HG03439 (cell line): ENCODE measurements at regions not wholly inside any gene's neighbourhood (a gene's known extent, or its start where the extent isn't known, plus 50 kb on each side); places are given as distances from the start of the nearest gene placed in this dataset.
"Not testable (repeated sequence)": the region's sequence is repeated elsewhere in the genome, so short reads cannot be mapped to it uniquely, and the experiment has no call there.

Experiments used
- ATAC-seq: cut with Tn5 transposase; IDR thresholded peaks from one replicate; pipeline ENCODE4 v1.9.1; 2021; ENCODE audit warnings: mild to moderate bottlenecking, moderate library complexity; ENCODE audit not compliant: unreplicated experiment

GRCh38 chr1:218494449-218494852 is 149.3 kb downstream of the TGFB2 start:
- no peak for ATAC-seq

- ATAC-seq = no peak
Observed at GRCh38 chr1:218495931-218496330, 150.8 kb downstream of the TGFB2 start.

GRCh38 chr1:218496561-218496960 is 151.4 kb downstream of the TGFB2 start:
- ATAC-seq = no peak

GRCh38 chr1:218498056-218498938 is 153.2 kb downstream of the TGFB2 start:
- no peak for ATAC-seq

- no peak for ATAC-seq
Observed at GRCh38 chr1:218499011-218499691, 154.0 kb downstream of the TGFB2 start.

GRCh38 chr1:218499911-218500310 is 154.8 kb downstream of the TGFB2 start:
- no peak for ATAC-seq

GRCh38 chr1:218501161-218501560 is 156.0 kb downstream of the TGFB2 start:
- no peak for ATAC-seq

GRCh38 chr1:218502383-218502782 is 157.2 kb downstream of the TGFB2 start:
- no peak for ATAC-seq

GRCh38 chr1:218503102-218503501 is 158.0 kb downstream of the TGFB2 start:
- ATAC-seq = no peak

DNA sequence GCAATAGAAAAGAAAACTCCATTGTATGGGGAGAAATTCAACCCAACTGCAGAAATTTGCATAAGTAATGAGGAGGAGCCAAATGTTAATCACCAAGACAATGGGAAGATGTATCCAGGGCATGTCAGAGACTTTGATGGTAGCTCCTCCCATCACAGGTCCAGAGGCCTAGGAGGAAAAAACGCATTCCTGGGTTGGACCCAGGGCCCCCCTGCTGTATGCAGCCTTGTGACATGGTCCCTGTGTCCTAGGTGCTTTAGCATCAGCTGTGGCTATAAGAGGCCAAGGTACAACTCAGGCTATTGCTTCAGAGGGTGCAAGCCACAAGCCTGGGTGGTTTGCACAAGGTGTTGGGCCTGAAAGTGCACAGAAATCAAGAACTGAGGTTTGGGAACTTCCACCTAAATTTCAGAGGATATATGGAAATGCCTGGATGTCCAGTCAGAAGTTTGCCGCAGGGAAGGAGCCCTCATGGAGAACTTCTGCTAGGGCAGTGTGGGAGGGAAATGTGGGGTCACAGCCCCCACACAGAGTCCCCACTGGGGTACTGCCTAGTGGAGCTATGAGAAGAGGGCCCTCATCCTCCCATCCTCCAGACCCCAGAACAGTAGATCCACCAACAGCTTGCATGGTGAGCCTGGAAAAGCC is 162.3 kb downstream of the TGFB2 start:
- no peak for ATAC-seq

GRCh38 chr1:218510153-218510772 is 165.1 kb downstream of the TGFB2 start:
- ATAC-seq = peak; percentile 74

DNA sequence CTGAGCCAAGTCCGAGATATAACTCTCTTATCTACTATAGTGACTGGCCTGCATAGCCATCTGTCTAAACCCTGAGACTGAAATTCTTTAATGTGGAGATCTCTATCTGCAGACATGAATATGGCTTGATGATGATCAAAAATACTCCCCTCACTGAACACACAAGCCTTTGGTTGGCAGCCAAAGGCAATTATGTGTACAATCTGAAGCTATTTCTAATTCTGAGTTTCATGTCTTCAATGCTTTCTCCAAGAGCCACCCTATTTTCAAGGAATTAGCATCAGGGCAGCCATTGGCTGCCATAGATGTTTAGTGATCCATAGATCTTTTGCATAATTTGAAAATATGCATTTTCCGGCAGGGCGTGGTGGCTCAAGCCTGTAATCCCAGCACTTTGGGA is 168.2 kb downstream of the TGFB2 start:
- ATAC-seq = no peak

DNA sequence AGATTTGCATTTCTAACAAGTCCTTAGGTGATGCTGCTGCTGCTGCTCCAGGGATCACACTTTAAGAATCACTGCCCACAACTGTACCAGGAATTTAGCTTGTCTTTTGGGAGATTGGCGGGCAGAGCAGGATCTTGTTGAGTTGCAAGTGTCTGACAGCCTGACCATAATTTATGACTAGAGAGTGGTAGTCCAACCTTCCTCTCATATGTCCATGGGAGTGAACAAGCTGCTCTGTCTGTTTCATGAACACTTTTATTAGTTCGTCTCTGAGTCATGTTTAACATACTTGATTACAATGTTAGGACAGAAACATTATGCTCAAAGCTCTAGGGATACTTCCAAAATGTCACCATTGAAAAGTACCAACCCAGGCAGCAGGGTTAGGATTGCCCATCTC is 169.6 kb downstream of the TGFB2 start:
- no peak for ATAC-seq

- no peak for ATAC-seq
Observed at GRCh38 chr1:218516526-218516925, 171.4 kb downstream of the TGFB2 start.

- ATAC-seq = no peak
Observed at GRCh38 chr1:218517459-218517858, 172.3 kb downstream of the TGFB2 start.

DNA sequence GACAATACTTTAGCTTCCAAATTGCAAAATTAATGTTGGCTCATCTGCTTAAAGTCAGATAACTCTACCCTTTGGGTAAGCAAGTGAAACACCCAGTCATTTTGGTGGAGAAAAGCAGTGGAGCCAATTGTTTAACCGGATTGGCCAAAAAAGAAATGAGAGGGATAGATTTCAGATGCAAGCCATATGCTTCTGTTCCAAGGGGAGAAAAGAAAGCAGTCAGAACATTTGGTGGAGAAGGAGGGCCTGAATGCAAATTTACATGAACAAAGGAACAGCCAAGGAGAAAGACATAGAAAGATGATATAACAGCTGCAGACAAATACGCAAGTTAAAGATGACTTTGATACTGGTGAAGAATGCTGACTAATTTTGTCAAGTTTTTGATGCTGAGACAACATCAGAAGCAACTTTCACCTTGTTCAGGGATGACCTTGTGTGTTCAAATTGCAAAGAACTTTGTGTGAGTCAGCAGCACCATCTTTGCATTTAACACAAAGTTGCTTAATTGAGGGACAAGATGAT is 173.1 kb downstream of the TGFB2 start:
- no peak for ATAC-seq

GRCh38 chr1:218520646-218521045 is 175.5 kb downstream of the TGFB2 start:
- not testable (repeated sequence) for ATAC-seq

DNA sequence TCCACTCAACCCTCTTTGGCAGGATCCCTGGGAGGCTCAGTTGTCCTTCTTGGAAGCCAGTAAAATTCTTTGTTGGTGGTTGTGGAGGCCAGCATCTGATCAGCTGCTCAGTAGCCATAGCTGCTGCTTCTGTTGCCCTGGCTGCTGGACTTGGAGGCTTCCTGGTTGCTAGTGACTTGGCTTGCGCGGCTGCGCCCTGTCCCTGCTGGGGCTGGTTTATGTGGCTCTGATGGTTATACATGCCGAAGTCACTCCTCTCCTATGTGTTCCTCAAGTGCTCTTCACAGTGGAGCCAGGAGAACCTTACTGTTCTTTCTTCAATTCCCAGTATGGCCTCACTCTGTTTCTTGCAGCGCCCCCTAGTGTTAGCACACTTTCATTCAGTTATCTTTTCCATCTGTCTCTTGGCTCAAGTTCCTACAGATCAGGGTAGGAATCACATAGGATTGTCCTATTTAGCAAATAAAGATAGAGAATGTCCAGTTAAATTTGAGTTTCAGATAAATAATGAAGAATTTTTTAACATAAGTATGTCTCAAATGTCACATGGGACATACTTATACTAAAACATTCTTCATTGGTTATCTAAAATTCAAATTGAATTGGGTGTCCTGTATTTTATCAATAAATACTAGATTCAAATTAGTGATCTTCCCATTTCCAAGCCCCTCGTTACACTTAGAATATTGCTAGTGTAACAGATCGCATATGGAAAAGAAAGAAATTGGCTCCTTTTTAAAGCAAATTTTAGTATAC is 176.5 kb downstream of the TGFB2 start:
- ATAC-seq = no peak

- no peak for ATAC-seq
Observed at GRCh38 chr1:218524526-218524925, 179.4 kb downstream of the TGFB2 start.

DNA sequence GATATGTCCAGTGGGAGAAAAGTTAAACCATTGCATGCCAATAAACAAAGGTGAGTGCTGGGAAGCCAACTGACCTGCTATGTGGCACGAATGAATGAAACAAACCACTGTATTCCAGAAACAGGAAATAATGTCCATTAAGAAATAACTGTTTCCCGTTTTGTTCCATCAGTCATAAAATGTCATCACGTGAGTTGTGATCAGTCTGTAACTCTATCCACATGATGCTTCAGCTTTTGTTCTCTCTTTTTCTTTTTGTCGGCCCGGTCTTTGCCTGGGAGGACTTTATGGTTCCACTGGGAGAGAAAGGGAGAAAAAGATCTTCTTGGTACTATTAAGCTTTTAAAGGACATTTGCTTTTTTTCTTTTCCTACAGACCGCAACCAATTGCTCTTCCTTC is 179.9 kb downstream of the TGFB2 start:
- ATAC-seq = no peak
